ENCODE measurements at regions not wholly inside any gene's neighbourhood (a gene's known extent, or its start where the extent isn't known, plus 50 kb on each side); places are given as distances from the start of the nearest gene placed in this dataset.

GRCh38 chr3:153410517-153410916, 248.5 kb downstream of the RAP2B start:
- H3K4me3 ChIP-seq (replicated peaks in 1 of 3; ENCODE audit: low read depth in 2 of 3, low read length in 3 of 3) = no peak overlapping the region
- no peak overlapping the region for H3K4me2 ChIP-seq (replicated peaks; ENCODE audit: extremely low read depth, low read length, poor library complexity, severe bottlenecking)
- no peaks in the 10 kb centered on the region for H4K20me1 ChIP-seq (ENCODE audit: insufficient read depth, low read length)
- Mint-ChIP-seq H3K27me3 (ENCODE audit: low read depth in 3 of 3) (peaks cover 0 to 3% (median 2%) of the 10 kb centered on the region in 3 donors), H3K27ac (peak overlapping the region in 2 of 7 donors; percentile 19 to 58), H3K4me1 (peaks cover 6% of the 10 kb centered on the region), H3K36me3 (no peaks in the 10 kb centered on the region), H3K9me3 (peaks cover 0 to 3% (median 0%) of the 10 kb centered on the region in 7 donors), H3K4me3 (no peak overlapping the region)
- H3K4me1 ChIP-seq (ENCODE audit: control insufficient read depth in 1 of 2, insufficient read depth in 2 of 2, low read length in 2 of 2) = peaks cover 0 to 3% of the 10 kb centered on the region in 2 donors
- no peaks in the 10 kb centered on the region for H3K9me3 ChIP-seq (replicated peaks in 1 of 2; ENCODE audit: control insufficient read depth in 1 of 2, insufficient read depth in 1 of 2, low read length in 2 of 2)
- H3K36me3 ChIP-seq (replicated peaks in 1 of 2; ENCODE audit: control insufficient read depth in 1 of 2, insufficient read depth in 2 of 2, low read length in 2 of 2) = no peaks in the 10 kb centered on the region
- WGBS (ENCODE audit: insufficient coverage) = no CpG with 5 or more reads among the region's 3 CpGs
- TF ChIP-seq CTCF (IDR thresholded peaks at IDR 0.05) = no peak
- intact Hi-C loops (cut with micrococcal nuclease) = no loop called here
- no peaks in the 10 kb centered on the region for H3K79me2 ChIP-seq (ENCODE audit: insufficient read depth, low read length)
- no peak overlapping the region for H3K9ac ChIP-seq (ENCODE audit: insufficient read depth, low read length, poor library complexity, severe bottlenecking)
- H3K27ac ChIP-seq (ENCODE audit: low read depth in 1 of 2, low read length in 2 of 2) = no peak overlapping the region
- no peak overlapping the region for H2AFZ ChIP-seq (ENCODE audit: insufficient read depth, low read depth, low read length, poor library complexity, severe bottlenecking)
- H3K27me3 ChIP-seq (ENCODE audit: control insufficient read depth in 2 of 2, insufficient read depth in 2 of 2, low read length in 2 of 2) = no peaks in the 10 kb centered on the region
- DNase-seq = peak in 1 of 3 donors; percentile 16

- H3K36me3 Mint-ChIP-seq = no peaks in the 10 kb centered on the region
- H3K27ac Mint-ChIP-seq = no peak overlapping the region
These were observed 253.0 kb downstream of the RAP2B start for GRCh38 chr3:153414982-153415381.

More at GRCh38 chr3:153414982-153415381, 253.0 kb downstream of the RAP2B start:
- Histone ChIP-seq H3K4me3 (replicated peaks in 1 of 3; ENCODE audit: low read depth in 2 of 3, low read length in 3 of 3) (no peak overlapping the region), H3K27ac (ENCODE audit: low read depth in 1 of 2, low read length in 2 of 2) (no peak overlapping the region), H3K4me1 (ENCODE audit: control insufficient read depth in 1 of 2, insufficient read depth in 2 of 2, low read length in 2 of 2) (peaks cover 0 to 3% of the 10 kb centered on the region in 2 donors), H3K27me3 (ENCODE audit: control insufficient read depth in 2 of 2, insufficient read depth in 2 of 2, low read length in 2 of 2) (no peaks in the 10 kb centered on the region), H2AFZ (ENCODE audit: insufficient read depth, low read depth, low read length, poor library complexity, severe bottlenecking) (no peak overlapping the region), H3K4me2 (replicated peaks; ENCODE audit: extremely low read depth, low read length, poor library complexity, severe bottlenecking) (no peak overlapping the region), H3K36me3 (replicated peaks in 1 of 2; ENCODE audit: control insufficient read depth in 1 of 2, insufficient read depth in 2 of 2, low read length in 2 of 2) (no peaks in the 10 kb centered on the region), H3K79me2 (ENCODE audit: insufficient read depth, low read length) (no peaks in the 10 kb centered on the region), H4K20me1 (ENCODE audit: insufficient read depth, low read length) (no peaks in the 10 kb centered on the region), H3K9me3 (replicated peaks in 1 of 2; ENCODE audit: control insufficient read depth in 1 of 2, insufficient read depth in 1 of 2, low read length in 2 of 2) (peaks cover 11 to 22% of the 10 kb centered on the region in 2 donors), H3K9ac (ENCODE audit: insufficient read depth, low read length, poor library complexity, severe bottlenecking) (no peak overlapping the region)
- intact Hi-C loops (cut with micrococcal nuclease) = no loop called here
- peaks cover 16 to 30% (median 22%) of the 10 kb centered on the region in 7 donors for H3K9me3 Mint-ChIP-seq
- H3K27me3 Mint-ChIP-seq (ENCODE audit: low read depth in 3 of 3) = peaks cover 0 to 3% (median 0%) of the 10 kb centered on the region in 3 donors
- TF ChIP-seq CTCF (IDR thresholded peaks at IDR 0.05) = no peak
- no peak for DNase-seq
- H3K4me1 Mint-ChIP-seq = peaks cover 6% of the 10 kb centered on the region
- no peak overlapping the region for H3K4me3 Mint-ChIP-seq
- no CpG with 5 or more reads among the region's 2 CpGs for WGBS (ENCODE audit: insufficient coverage)

Data from CD14-positive monocyte (primary cell).